Right ventricle myocardium superior (tissue), 1 donor: ENCODE measurements at regions not wholly inside any gene's neighbourhood (a gene's known extent, or its start where the extent isn't known, plus 50 kb on each side); places are given as distances from the start of the nearest gene placed in this dataset.
"Not testable (repeated sequence)": the region's sequence is repeated elsewhere in the genome, so short reads cannot be mapped to it uniquely, and the experiment has no call there.

Source experiments
- ATAC-seq: fragments of 200-7000 bp; cut with Tn5 transposase; one replicate; pipeline ENCODE4 v1.9.1; 2020; ENCODE audit warnings: mild to moderate bottlenecking; ENCODE audit not compliant: poor library complexity
- DNase-seq: peaks from one replicate; pipeline ENCODE4 v3.0.0-alpha.2; 2020
- intact Hi-C: fragments of 100-400 bp; cut with DNase I; formaldehyde crosslinking; loops from one replicate; pipeline ENCODE4 v1.11.2; 2022
- donor health status: DM: no; HTN: yes; CAD: no; lungs with severe emphysema.

DNA sequence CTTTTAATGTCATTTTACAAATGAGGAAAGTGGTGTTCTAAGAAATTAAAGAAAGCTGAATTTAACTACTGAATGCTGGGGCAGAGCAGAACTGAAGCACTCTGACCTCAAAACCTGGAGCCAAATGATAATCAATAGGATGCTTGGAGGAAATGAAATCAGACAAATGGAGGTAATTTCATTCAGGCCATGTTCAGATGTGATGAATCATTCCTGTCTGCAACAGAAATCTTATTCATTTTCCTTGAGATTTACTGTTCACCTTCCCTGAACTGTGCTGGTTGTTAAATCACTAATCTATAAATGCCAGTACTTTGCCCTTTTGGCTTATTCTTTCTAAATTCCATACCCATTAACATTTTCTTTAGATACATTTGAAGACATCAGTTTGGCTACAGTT is 85.6 kb upstream of the SNX7 start:
- intact Hi-C loops: no loop called here
- no peak for DNase-seq
- ATAC-seq: no peak

DNA sequence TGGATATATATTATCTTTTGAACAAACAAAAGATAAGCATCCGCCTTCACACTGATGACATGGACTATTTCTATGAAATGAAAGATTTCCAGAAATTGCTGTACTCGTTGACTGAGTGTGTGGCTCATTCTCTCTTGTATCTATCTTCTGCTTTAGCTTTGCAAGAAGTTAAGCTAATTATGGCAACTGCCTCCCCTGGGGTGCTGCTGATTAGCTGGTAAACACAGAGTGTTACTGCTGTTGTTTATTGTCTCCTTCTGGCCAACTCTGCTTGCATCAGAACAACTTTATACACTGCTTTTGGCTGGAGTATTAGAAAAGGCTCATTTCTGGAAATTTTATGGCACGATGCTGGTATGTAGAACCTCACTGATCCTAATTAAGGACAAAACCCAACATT is 95.6 kb upstream of the SNX7 start:
- ATAC-seq: no peak
- DNase-seq: no peak
- intact Hi-C loops: no loop called here

DNA sequence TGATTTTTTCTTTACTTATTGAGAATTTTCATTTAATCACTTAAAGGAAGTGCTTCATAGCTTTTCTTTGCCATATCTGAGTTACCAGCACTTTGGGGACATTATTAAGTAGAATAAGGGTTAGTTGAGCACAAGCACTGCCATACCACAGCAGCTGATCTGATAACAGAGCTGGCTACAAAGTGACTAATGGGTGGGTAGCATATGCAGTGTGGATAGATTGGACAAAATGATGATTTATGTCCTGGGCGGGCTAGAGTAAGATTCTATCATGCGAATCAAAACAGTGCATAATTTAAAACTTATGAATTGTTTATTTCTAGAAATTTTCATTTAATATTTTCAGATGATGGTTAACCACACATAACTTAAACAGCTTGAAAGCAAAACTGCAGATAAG is 102.2 kb upstream of the SNX7 start:
- ATAC-seq (no peak), DNase-seq (no peak)
- intact Hi-C loops: no loop called here

DNA sequence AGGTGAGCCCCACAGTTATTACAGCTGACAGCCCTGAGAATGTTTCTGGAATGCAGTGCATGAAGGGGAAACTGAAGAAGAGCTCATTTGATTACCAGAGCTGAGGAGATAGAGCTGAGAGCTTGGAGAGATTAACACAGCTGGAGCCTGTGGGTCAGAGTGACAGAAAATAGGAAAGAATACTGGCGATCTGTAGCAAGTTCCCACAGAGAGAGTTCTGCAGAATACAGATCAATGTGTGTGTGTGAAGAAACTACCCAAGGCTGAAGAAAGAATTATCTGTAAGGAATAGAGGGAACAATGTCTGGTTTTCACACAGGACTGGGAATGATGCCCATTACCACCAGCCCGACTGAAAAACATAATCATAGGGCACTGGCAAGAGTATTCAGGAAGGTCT is 103.6 kb upstream of the SNX7 start:
- DNase-seq (no peak), ATAC-seq (no peak)
- intact Hi-C loops: no loop called here

DNA sequence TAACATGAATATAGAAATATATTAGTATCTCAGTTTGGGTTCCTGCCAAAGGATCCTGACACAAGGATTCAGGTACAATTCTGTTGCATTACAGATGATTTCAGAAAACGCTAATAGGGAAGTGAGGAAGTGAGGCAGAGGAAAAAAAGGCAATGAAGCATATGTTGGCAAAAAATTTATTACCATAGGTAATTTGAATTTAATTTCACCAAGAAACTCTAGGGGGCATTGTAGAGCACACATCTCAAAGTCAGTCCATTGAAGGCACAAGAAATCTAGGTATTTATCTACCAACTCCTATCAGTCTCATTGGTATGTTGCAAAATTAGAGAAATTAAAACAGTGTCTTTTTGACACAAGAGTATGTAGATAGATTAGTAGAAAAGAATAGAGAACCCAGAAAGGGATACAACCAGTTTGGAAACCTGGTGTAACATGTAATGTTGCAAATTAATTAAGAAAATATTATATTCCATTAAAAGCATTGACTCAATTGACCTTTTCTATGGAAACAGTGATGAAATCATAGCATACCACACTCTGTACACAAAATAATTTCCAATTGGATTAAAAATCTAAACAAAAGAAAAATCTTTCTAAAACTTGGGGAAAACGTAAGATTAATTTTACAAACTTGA is 104.9 kb upstream of the SNX7 start:
- DNase-seq (no peak), ATAC-seq (no peak)
- intact Hi-C loops: no loop called here

DNA sequence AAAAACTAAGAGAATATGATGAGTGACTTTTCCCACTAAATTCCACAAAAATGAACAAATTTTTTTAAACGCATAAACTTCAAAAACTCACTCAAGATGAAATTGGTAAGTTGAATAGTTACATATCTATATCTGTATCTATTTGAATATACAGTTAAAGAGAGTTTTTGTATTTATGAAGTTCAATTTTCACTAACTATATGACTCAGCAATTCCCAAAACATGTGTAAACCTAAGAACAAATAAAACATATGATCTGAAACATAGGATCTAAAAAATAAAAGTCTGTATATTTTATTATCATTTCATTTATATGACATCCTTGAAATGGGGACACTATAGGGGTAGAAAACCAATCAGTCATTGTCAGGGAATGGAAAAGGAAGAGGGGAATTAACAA is 105.7 kb upstream of the SNX7 start:
- DNase-seq: no peak
- intact Hi-C loops: no loop called here
- ATAC-seq: no peak

DNA sequence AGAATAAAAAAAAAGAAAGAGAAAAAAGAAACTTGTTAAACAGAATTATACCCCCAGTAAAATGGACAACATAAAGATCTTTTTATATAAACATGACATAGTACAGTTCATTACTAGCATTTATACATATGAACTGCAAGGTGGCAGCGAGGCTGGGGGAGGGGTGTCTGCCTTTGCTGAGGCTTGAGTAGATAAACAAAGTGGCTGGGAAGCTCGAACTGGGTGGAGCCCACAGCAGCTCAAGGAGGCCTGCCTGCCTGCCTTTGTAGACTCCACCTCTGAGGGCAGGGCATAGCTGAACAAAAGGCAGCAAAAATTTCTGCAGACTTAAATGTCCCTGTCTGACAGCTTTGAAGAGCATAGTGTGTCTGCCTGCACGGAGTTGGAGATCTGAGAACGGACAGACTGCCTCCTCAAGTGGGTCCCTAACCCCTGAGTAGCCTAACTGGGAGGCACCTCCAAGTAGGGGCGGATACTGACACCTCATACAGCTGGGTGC is 108.9 kb upstream of the SNX7 start:
- DNase-seq, intact Hi-C loops, ATAC-seq: not testable (repeated sequence)

DNA sequence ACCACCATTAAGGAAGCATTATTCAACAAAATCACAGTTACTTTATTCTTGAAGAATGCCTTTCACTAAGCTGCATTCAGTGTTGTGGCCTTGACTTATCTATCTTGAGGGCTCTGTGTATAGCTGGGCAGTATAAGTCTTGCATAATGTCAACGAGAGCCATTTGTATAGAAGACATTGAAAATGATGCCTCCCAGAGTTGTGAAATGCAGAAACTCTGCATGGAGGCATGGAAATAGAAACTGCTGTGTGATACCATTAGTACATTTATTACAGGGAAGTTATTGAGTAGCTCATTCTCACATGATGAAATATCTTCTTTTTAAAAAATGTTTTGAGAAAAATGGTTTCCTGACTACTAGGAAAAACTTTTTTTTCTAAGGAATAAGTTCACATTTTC is 111.4 kb upstream of the SNX7 start:
- DNase-seq: no peak
- no peak for ATAC-seq
- intact Hi-C loops: no loop called here

DNA sequence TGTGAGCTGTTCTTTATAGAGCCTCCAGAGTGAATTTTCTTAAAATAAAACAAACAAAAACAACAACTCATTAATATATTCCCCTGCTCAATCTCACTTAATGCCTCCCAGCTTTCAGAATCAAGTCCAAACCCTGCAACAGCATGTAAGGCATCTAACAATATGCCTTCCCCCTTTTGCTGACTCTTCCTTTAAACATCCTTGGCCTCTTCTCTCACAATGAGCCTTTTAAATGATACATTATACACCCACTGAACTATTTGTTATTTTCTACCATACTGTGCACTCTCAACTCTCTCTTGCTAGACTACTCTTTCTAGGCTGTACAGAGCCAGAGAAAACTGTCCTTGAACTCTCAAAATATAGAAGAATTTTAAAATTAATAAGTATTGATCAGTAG is 115.2 kb upstream of the SNX7 start:
- DNase-seq: no peak
- intact Hi-C loops: no loop called here
- ATAC-seq: no peak

DNA sequence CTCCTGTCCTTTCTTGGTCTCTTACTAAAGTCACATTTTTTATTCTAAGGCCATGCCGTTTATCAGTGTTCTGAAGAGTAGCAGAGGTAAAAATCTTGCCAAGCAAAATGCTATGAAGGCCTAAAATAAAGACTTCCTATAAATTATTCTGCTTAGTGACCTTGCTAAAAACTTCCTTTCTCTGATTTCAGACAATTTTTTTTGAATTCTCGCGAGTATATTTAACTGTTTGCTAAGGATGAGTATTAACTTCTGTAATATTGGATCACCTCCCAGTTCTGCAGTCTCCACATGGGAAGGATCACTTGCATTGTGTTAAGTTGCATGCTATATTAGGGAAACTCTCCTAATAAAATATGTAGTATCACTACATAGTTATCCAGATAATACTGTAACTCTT is 123.4 kb upstream of the SNX7 start:
- intact Hi-C loops: no loop called here
- DNase-seq (no peak), ATAC-seq (no peak)

DNA sequence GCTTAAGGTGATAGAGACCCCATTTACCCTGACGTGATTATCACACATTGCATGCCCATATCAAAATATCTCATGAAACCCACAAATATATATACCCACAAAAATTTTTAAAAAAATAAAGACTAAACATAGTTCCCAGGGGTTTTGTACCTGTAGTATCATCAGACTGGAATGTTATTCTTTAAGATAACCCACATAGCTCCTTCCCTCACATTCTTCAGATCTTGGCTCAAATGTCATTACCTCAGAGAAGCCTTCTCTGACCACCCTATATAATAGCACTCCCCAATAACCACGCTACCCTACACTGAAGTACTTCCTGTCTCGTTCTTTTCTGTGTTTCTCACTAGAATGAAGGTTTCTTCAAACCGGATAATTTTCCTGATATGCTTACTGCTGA is 138.3 kb upstream of the SNX7 start:
- intact Hi-C loops: no loop called here
- DNase-seq (no peak), ATAC-seq (no peak)

DNA sequence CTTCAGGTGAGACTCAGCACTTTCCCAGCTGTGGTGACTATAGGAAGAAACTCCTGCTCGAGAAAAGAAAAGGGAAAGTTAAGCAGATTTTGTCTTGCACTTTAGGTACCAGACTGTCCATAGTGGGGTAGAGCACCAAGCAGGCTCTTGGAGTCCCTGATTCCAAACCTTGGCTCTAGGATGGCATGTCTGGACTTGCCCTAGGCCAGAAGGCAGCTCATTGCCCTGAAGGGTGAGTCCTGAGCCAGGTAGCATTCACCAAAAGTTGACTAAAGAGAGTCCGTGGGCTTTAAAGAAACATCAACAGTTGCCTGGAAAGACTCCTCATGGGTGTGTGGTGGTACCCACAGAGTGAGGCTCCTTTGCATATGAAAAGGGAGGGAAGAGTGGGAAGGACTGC is 145.2 kb upstream of the SNX7 start:
- intact Hi-C loops: no loop called here
- ATAC-seq: no peak
- no peak for DNase-seq

DNA sequence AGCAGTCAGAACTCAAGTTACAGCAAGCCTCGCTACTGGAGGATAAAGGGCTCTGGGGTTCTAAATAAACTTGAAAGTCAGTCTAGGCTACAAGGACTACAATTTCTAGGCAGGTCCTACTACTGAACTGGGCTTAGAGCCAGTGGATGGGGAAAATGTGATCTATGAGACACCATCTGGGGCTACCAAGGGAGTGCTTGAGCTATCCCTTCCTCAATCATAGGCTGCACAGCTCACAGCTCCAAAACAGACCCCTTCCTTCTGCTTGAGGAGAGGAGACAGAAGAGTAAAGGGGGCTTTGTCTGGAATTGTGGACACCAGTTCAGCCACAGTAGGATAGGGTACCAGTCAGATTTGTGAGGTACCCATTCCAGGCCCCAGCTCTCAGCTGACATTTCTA is 145.8 kb upstream of the SNX7 start:
- intact Hi-C loops: no loop called here
- DNase-seq (no peak), ATAC-seq (no peak)

DNA sequence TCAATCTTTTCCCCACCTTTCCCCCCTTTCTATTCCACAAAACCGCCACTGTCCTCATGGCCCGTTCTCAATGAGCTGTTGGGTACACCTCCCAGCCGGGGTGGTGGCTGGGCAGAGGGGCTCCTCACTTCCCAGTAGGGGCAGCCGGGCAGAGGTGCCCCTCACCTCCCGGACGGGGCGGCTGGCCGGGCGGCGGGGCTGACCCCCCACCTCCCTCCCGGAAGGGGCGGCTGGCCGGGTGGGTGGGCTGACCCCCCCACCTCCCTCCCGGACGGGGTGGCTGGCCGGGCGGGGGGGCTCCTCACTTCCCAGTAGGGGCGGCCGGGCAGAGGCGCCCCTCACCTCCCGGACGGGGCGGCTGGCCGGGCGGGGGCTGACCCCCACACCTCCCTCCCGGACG is 149.3 kb upstream of the SNX7 start:
- intact Hi-C loops, ATAC-seq, DNase-seq: not testable (repeated sequence)

DNA sequence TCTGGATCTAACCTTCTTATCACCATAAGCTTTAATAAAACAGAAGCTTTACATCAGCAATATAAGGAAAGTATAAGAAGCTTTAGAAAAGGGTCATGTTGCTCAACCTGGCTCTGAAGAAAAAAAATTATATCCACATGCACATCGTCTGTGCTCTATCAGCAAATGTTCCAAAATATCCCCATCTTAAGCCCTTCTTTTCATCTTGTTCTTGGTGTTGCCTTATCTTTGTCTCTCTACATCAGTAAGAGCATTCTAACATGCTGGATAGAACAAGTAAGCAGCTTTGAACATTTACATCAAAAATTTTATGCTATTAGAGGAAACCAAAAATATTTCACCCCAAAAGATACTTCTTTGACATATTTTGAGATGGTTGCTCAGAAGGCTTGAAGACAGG is 157.8 kb upstream of the SNX7 start:
- intact Hi-C loops: no loop called here
- DNase-seq (no peak), ATAC-seq (no peak)

DNA sequence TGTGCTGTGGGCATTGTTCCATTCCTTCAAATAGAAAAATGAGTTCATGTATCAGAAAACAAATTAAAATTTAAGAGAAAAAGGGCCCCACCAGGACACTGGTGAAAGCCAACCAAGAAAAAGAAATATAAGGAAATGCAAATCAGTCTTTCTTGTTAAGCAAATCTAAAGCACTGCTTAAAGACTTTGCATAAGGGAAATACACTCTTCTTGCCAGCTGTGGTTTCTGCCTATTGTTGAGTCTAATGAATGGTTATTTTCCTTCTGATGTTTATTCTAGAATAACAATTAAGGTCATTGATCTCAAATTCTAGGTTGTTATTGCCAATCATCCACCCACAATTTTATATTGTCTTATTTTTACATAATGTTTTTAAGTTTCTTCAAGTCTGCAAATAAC is 158.6 kb upstream of the SNX7 start:
- intact Hi-C loops: no loop called here
- ATAC-seq (no peak), DNase-seq (no peak)

DNA sequence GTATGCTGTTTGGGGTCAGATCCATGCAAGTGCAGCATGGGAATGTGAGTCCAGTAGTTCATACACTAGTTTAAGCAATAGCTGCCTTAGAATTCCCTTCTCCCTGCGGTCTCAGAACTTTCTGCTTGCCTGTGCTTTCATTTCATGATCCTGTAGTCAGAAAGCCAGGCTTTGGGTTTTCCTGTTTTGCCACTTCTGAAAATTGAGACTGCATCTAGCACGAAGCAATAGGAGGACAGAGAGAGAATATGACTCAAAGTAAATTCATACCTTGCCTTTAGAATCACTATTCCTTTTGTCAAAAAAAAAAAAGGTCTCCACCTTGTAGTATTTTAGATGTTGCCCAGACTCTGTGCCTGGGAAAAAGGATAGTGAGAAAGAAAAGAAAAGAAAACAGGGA is 161.2 kb upstream of the SNX7 start:
- no peak for DNase-seq
- ATAC-seq: no peak
- intact Hi-C loops: no loop called here

DNA sequence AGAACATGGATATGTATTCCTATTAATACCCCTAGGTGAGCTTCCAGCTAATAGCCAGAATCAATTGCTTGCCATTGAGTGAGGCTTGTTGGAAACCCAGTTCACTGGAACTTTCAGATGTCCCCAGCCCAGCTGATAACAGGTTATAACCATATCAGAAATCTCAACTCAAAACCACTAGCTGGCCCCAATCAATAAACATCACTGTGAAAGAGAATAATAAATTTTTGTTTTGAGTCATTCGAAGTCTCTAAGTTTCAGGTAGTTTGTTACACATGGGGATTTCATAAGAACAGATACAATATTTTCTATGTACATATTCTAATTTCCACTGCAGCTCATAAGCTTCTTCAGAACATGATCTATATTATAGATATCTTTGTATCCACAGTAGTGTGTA is 162.9 kb upstream of the SNX7 start:
- no peak for DNase-seq
- intact Hi-C loops: no loop called here
- no peak for ATAC-seq

DNA sequence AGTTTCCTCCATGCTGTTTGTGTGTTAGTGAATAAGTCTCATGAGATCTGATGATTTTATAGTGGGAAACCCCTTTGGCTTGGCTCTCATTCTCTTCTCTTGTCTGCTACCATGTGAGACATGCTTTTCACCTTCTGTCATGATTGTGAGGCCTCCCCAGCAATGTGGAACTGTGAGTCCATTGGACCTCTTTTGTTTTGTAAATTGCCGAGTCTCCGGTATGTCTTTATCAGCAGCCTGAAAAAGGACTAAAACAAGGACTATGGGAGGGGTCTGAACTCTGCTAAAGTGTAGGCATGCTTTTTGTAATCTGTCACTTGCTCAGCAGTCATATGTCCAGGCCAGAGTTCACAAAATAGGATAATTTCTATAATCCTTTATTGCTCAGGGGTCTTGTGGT is 164.0 kb upstream of the SNX7 start:
- ATAC-seq (no peak), DNase-seq (no peak)
- intact Hi-C loops: no loop called here

DNA sequence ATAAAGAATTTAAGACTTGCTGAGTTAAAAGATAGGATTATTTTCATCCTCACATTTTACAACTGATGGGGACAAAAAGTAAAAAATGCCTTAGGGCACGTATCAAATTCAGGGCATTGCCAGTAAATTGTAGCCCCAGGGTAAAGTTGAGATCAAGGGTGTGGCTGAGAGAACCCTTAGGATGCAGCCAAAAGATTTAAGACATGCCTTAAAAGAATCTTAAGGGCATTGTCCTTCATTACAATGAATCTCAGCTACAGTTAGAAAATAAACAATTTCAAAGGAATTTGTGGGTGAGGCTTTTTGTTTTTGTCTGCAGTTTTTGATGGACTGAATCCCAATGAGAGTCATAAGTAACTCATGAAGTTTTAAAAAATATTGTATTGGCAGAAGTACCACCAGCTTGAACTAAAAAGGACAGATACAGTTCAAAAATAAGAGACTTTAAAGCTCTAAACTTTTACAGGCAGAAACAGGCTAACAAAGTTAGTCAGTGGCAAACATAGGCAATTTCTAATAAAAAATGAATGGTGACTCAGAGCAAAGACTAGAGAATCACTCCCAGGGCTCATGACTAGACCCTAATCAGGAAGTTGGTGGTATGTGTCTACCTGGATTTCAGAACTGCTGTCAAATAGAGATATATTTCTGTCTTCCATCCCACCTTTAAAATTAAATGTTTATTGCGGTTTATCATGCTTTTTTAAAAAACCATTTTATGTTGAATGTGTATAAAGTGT is 165.1 kb upstream of the SNX7 start:
- ATAC-seq: no peak
- intact Hi-C loops: no loop called here
- DNase-seq: no peak

DNA sequence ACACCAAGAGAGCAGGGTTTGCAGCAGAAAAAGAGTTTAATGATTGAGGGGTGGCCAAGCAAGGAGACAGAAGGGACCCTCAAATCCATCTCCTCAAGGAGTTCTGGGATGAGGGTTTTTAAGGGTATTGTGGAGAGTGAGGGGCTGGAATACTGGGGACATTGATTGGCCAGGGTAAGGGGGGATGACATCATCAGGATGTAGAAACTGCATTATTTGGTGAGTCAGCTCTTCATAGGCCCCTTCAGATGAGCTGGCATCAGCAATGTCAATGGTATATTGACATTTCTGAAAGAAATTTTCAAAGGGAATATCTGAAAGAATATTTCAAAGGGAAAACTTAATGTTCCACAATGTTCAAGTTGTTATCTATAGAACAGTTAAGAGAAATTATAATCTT is 168.1 kb upstream of the SNX7 start:
- DNase-seq (no peak), ATAC-seq (no peak)
- intact Hi-C loops: no loop called here
